Activated naive CD4-positive, alpha-beta T cell treated with anti-CD3 and anti-CD28 coated beads, Interleukin-2, amount 10 ng/mL, durations not matched to agents 7 days and 5 days (primary cell): ENCODE measurements at regions not wholly inside any gene's neighbourhood (a gene's known extent, or its start where the extent isn't known, plus 50 kb on each side); places are given as distances from the start of the nearest gene placed in this dataset.
"Not testable (repeated sequence)": the region's sequence is repeated elsewhere in the genome, so short reads cannot be mapped to it uniquely, and the experiment has no call there.

ENCODE experiments used
- CTCF ChIA-PET: fragments of 350-600 bp; sonication (Branson Sonifier 250); formaldehyde crosslinking; loops from one replicate; lab custom pipeline; 2021; ENCODE audit warnings: antibody characterized with exemption; lab: Charles Lee
- DNase-seq: peaks from one replicate; pipeline ENCODE4 v3.0.0-alpha.2; 2020
- H3K27ac Mint-ChIP-seq: one replicate; pipeline ENCODE4 v1.8.0; 2021; ENCODE audit warnings: mild to moderate bottlenecking, moderate library complexity, mixed read lengths
- H3K27me3 Mint-ChIP-seq: one replicate; pipeline ENCODE4 v1.8.0; 2021; ENCODE audit warnings: mild to moderate bottlenecking, mixed read lengths
- H3K36me3 Mint-ChIP-seq: one replicate; pipeline ENCODE4 v1.8.0; 2021; ENCODE audit warnings: mixed read lengths
- H3K4me1 Mint-ChIP-seq: one replicate; pipeline ENCODE4 v1.8.0; 2021; ENCODE audit warnings: mixed read lengths
- H3K4me3 Mint-ChIP-seq: one replicate; pipeline ENCODE4 v1.8.0; 2021; ENCODE audit warnings: mild to moderate bottlenecking, moderate library complexity, mixed read lengths
- H3K9me3 Mint-ChIP-seq: one replicate; pipeline ENCODE4 v1.8.0; 2021; ENCODE audit warnings: mixed read lengths

- CTCF ChIA-PET: no interaction called here
- no peaks in the 10 kb centered on the region for H3K9me3 Mint-ChIP-seq
- H3K4me1 Mint-ChIP-seq: no peaks in the 10 kb centered on the region
- no peak overlapping the region for H3K4me3 Mint-ChIP-seq
- no peak overlapping the region for H3K27ac Mint-ChIP-seq
- no peak for DNase-seq
- peaks cover 4% of the 10 kb centered on the region for H3K27me3 Mint-ChIP-seq
- H3K36me3 Mint-ChIP-seq: no peaks in the 10 kb centered on the region
These were observed 267.2 kb upstream of the SULF2 start for GRCh38 chr20:48052475-48052835.

- H3K27me3 Mint-ChIP-seq: peaks cover 4% of the 10 kb centered on the region
- H3K27ac Mint-ChIP-seq: no peak overlapping the region
- CTCF ChIA-PET: no interaction called here
- no peaks in the 10 kb centered on the region for H3K4me1 Mint-ChIP-seq
- H3K4me3 Mint-ChIP-seq: no peak overlapping the region
- H3K9me3 Mint-ChIP-seq: no peaks in the 10 kb centered on the region
- DNase-seq: no peak
- H3K36me3 Mint-ChIP-seq: no peaks in the 10 kb centered on the region
These were observed 266.7 kb upstream of the SULF2 start for GRCh38 chr20:48051794-48052474.

- Mint-ChIP-seq H3K27me3 (peaks cover 4% of the 10 kb centered on the region), H3K36me3 (no peaks in the 10 kb centered on the region), H3K9me3 (no peaks in the 10 kb centered on the region), H3K27ac (no peak overlapping the region), H3K4me1 (no peaks in the 10 kb centered on the region), H3K4me3 (no peak overlapping the region)
- CTCF ChIA-PET: no interaction called here
- DNase-seq: no peak
These were observed 264.4 kb upstream of the SULF2 start for GRCh38 chr20:48049641-48050040.

- CTCF ChIA-PET: no interaction called here
- H3K27ac Mint-ChIP-seq: no peak overlapping the region
- no peak for DNase-seq
- no peaks in the 10 kb centered on the region for H3K9me3 Mint-ChIP-seq
- no peak overlapping the region for H3K4me3 Mint-ChIP-seq
- no peaks in the 10 kb centered on the region for H3K36me3 Mint-ChIP-seq
- H3K27me3 Mint-ChIP-seq: peaks cover 8% of the 10 kb centered on the region
- H3K4me1 Mint-ChIP-seq: no peaks in the 10 kb centered on the region
These were observed 263.9 kb upstream of the SULF2 start for GRCh38 chr20:48049171-48049570.

GRCh38 chr20:48047447-48047846 lies 262.2 kb upstream of the SULF2 start:
- CTCF ChIA-PET: no interaction called here

GRCh38 chr20:48042628-48043027 lies 257.3 kb upstream of the SULF2 start:
- no peaks in the 10 kb centered on the region for H3K4me1 Mint-ChIP-seq
- no peak overlapping the region for H3K27ac Mint-ChIP-seq
- no peaks in the 10 kb centered on the region for H3K36me3 Mint-ChIP-seq
- CTCF ChIA-PET: no interaction called here
- no peak for DNase-seq
- H3K4me3 Mint-ChIP-seq: no peak overlapping the region
- H3K27me3 Mint-ChIP-seq: peaks cover 7% of the 10 kb centered on the region
- no peaks in the 10 kb centered on the region for H3K9me3 Mint-ChIP-seq

More at GRCh38 chr20:48047447-48047846, 262.2 kb upstream of the SULF2 start:
- no peak overlapping the region for H3K27ac Mint-ChIP-seq
- H3K4me3 Mint-ChIP-seq: no peak overlapping the region
- DNase-seq: no peak
- no peaks in the 10 kb centered on the region for H3K4me1 Mint-ChIP-seq
- H3K9me3 Mint-ChIP-seq: no peaks in the 10 kb centered on the region
- peaks cover 5% of the 10 kb centered on the region for H3K27me3 Mint-ChIP-seq
- no peaks in the 10 kb centered on the region for H3K36me3 Mint-ChIP-seq

GRCh38 chr20:48041078-48041780 lies 255.9 kb upstream of the SULF2 start:
- no peaks in the 10 kb centered on the region for H3K4me1 Mint-ChIP-seq
- H3K4me3 Mint-ChIP-seq: no peak overlapping the region
- CTCF ChIA-PET: no interaction called here
- no peaks in the 10 kb centered on the region for H3K9me3 Mint-ChIP-seq
- H3K27me3 Mint-ChIP-seq: peaks cover 12% of the 10 kb centered on the region
- no peaks in the 10 kb centered on the region for H3K36me3 Mint-ChIP-seq
- no peak for DNase-seq
- H3K27ac Mint-ChIP-seq: no peak overlapping the region

- Mint-ChIP-seq H3K9me3 (no peaks in the 10 kb centered on the region), H3K4me1 (no peaks in the 10 kb centered on the region), H3K27me3 (peaks cover 12% of the 10 kb centered on the region), H3K4me3 (no peak overlapping the region), H3K27ac (no peak overlapping the region), H3K36me3 (no peaks in the 10 kb centered on the region)
- DNase-seq: no peak
- CTCF ChIA-PET: no interaction called here
These were observed 255.2 kb upstream of the SULF2 start for GRCh38 chr20:48040491-48040890.

GRCh38 chr20:48040051-48040450 lies 254.8 kb upstream of the SULF2 start:
- Mint-ChIP-seq H3K36me3 (no peaks in the 10 kb centered on the region), H3K9me3 (peaks cover 2% of the 10 kb centered on the region), H3K27ac (no peak overlapping the region), H3K4me3 (no peak overlapping the region), H3K27me3 (peaks cover 12% of the 10 kb centered on the region), H3K4me1 (no peaks in the 10 kb centered on the region)
- no peak for DNase-seq
- CTCF ChIA-PET: no interaction called here

- H3K4me1 Mint-ChIP-seq: no peaks in the 10 kb centered on the region
- no peak overlapping the region for H3K4me3 Mint-ChIP-seq
- CTCF ChIA-PET: no interaction called here
These were observed 254.2 kb upstream of the SULF2 start for GRCh38 chr20:48039514-48039913.

GRCh38 chr20:48038713-48039112 lies 253.4 kb upstream of the SULF2 start:
- no peak overlapping the region for H3K4me3 Mint-ChIP-seq
- H3K9me3 Mint-ChIP-seq: peaks cover 2% of the 10 kb centered on the region
- no peaks in the 10 kb centered on the region for H3K4me1 Mint-ChIP-seq
- H3K27me3 Mint-ChIP-seq: peaks cover 7% of the 10 kb centered on the region
- CTCF ChIA-PET: no interaction called here
- no peak overlapping the region for H3K27ac Mint-ChIP-seq
- DNase-seq: no peak
- H3K36me3 Mint-ChIP-seq: no peaks in the 10 kb centered on the region

More at GRCh38 chr20:48039514-48039913, 254.2 kb upstream of the SULF2 start:
- Mint-ChIP-seq H3K27ac (no peak overlapping the region), H3K27me3 (peaks cover 12% of the 10 kb centered on the region), H3K9me3 (peaks cover 2% of the 10 kb centered on the region), H3K36me3 (no peaks in the 10 kb centered on the region)
- no peak for DNase-seq

GRCh38 chr20:48037798-48038197 lies 252.5 kb upstream of the SULF2 start:
- H3K36me3 Mint-ChIP-seq, H3K4me1 Mint-ChIP-seq, H3K27me3 Mint-ChIP-seq, H3K9me3 Mint-ChIP-seq, H3K27ac Mint-ChIP-seq, CTCF ChIA-PET, H3K4me3 Mint-ChIP-seq, DNase-seq: not testable (repeated sequence)

- no peaks in the 10 kb centered on the region for H3K4me1 Mint-ChIP-seq
- no peak overlapping the region for H3K27ac Mint-ChIP-seq
- CTCF ChIA-PET: no interaction called here
These were observed 250.9 kb upstream of the SULF2 start for GRCh38 chr20:48035961-48036731.

GRCh38 chr20:48034751-48035150 lies 249.5 kb upstream of the SULF2 start:
- peaks cover 2% of the 10 kb centered on the region for H3K9me3 Mint-ChIP-seq
- no peak for DNase-seq
- peaks cover 18% of the 10 kb centered on the region for H3K27me3 Mint-ChIP-seq
- no peaks in the 10 kb centered on the region for H3K4me1 Mint-ChIP-seq
- H3K27ac Mint-ChIP-seq: no peak overlapping the region
- H3K36me3 Mint-ChIP-seq: no peaks in the 10 kb centered on the region
- no peak overlapping the region for H3K4me3 Mint-ChIP-seq
- CTCF ChIA-PET: no interaction called here

More at GRCh38 chr20:48035961-48036731, 250.9 kb upstream of the SULF2 start:
- no peak overlapping the region for H3K4me3 Mint-ChIP-seq
- H3K36me3 Mint-ChIP-seq: no peaks in the 10 kb centered on the region
- H3K27me3 Mint-ChIP-seq: peaks cover 11% of the 10 kb centered on the region
- DNase-seq: no peak
- H3K9me3 Mint-ChIP-seq: peaks cover 2% of the 10 kb centered on the region
